Keratinocyte (primary cell): ENCODE measurements at regions not wholly inside any gene's neighbourhood (a gene's known extent, or its start where the extent isn't known, plus 50 kb on each side); places are given as distances from the start of the nearest gene placed in this dataset.

Experiments
- CTCF ChIP-seq, 3 experiments: IDR thresholded peaks in 1 of 3; conservative IDR thresholded peaks in 1 of 3; optimal IDR thresholded peaks in 1 of 3; 2 replicates in 2 of 3; 3 replicates in 1 of 3; pipeline versions ENCODE3 to v1.5.1; 2011; ENCODE audit warnings: low read length in 3 of 3, mild to moderate bottlenecking in 3 of 3, moderate library complexity in 2 of 3, control low read depth in 1 of 3, inconsistent platforms in 1 of 3; ENCODE audit not compliant: insufficient read depth in 2 of 3; ENCODE audit errors: extremely low read depth in 1 of 3
- EZH2 ChIP-seq: IDR thresholded peaks from one replicate; pipeline ENCODE4 v1.6.1; 2012; ENCODE audit warnings: inconsistent platforms, mild to moderate bottlenecking, low read length, moderate library complexity

- no peak for TF ChIP-seq CTCF (optimal IDR thresholded peaks at IDR 0.05 in 1 of 3, IDR thresholded peaks at IDR 0.05 in 1 of 3, conservative IDR thresholded peaks at IDR 0.05 in 1 of 3; ENCODE audit: extremely low read depth in 1 of 3, insufficient read depth in 2 of 3, low read length in 3 of 3)
- no peak for TF ChIP-seq EZH2
Observed at GRCh38 chr3:6282918-6283317, 578.0 kb upstream of the GRM7 start.
